Stimulated activated memory B cell treated with anti-CD40 and anti-IgM and Interleukin-4, amounts not matched to agents 10 μg/mL and 1 μg/mL and 100 μg/mL, for 72 hours (primary cell): ENCODE measurements at regions not wholly inside any gene's neighbourhood (a gene's known extent, or its start where the extent isn't known, plus 50 kb on each side); places are given as distances from the start of the nearest gene placed in this dataset.

ENCODE experiments used
- ATAC-seq: fragments of 150-1000 bp; cut with Tn5 transposase; 2 replicates; pipeline ENCODE4 v1.10.0; 2021
- H3K27ac Mint-ChIP-seq: one replicate; pipeline ENCODE4 v1.8.0; 2022; ENCODE audit warnings: mild to moderate bottlenecking, mixed read lengths
- H3K27me3 Mint-ChIP-seq: one replicate; pipeline ENCODE4 v1.8.0; 2022; ENCODE audit warnings: mixed read lengths
- H3K36me3 Mint-ChIP-seq: one replicate; pipeline ENCODE4 v1.8.0; 2022; ENCODE audit warnings: mixed read lengths
- H3K4me1 Mint-ChIP-seq: one replicate; pipeline ENCODE4 v1.8.0; 2022; ENCODE audit warnings: mixed read lengths
- H3K4me3 Mint-ChIP-seq: one replicate; pipeline ENCODE4 v1.8.0; 2022; ENCODE audit warnings: mild to moderate bottlenecking, moderate library complexity, mixed read lengths
- H3K9me3 Mint-ChIP-seq: one replicate; pipeline ENCODE4 v1.8.0; 2022; ENCODE audit warnings: mixed read lengths

GRCh38 chr4:10311939-10312338 lies 145.3 kb downstream of the ZNF518B start:
- Mint-ChIP-seq H3K4me1 (no peaks in the 10 kb centered on the region), H3K9me3 (no peaks in the 10 kb centered on the region), H3K4me3 (no peak overlapping the region), H3K36me3 (no peaks in the 10 kb centered on the region), H3K27ac (no peak overlapping the region), H3K27me3 (no peaks in the 10 kb centered on the region)
- ATAC-seq: no peak

GRCh38 chr4:10305816-10306215 lies 151.4 kb downstream of the ZNF518B start:
- H3K27me3 Mint-ChIP-seq: no peaks in the 10 kb centered on the region
- no peak overlapping the region for H3K4me3 Mint-ChIP-seq
- no peak for ATAC-seq

GRCh38 chr4:10303291-10303690 lies 153.9 kb downstream of the ZNF518B start:
- no peaks in the 10 kb centered on the region for H3K36me3 Mint-ChIP-seq
- H3K27me3 Mint-ChIP-seq: no peaks in the 10 kb centered on the region
- H3K4me3 Mint-ChIP-seq: no peak overlapping the region
- H3K9me3 Mint-ChIP-seq: no peaks in the 10 kb centered on the region
- ATAC-seq: no peak
- H3K4me1 Mint-ChIP-seq: no peaks in the 10 kb centered on the region
- no peak overlapping the region for H3K27ac Mint-ChIP-seq

More at GRCh38 chr4:10305816-10306215, 151.4 kb downstream of the ZNF518B start:
- Mint-ChIP-seq H3K4me1 (no peaks in the 10 kb centered on the region), H3K27ac (no peak overlapping the region), H3K9me3 (no peaks in the 10 kb centered on the region), H3K36me3 (no peaks in the 10 kb centered on the region)

- Mint-ChIP-seq H3K27me3 (no peaks in the 10 kb centered on the region), H3K9me3 (no peaks in the 10 kb centered on the region), H3K4me1 (no peaks in the 10 kb centered on the region), H3K4me3 (no peak overlapping the region), H3K27ac (no peak overlapping the region), H3K36me3 (no peaks in the 10 kb centered on the region)
- no peak for ATAC-seq
These were observed 155.1 kb downstream of the ZNF518B start for GRCh38 chr4:10302096-10302495.

GRCh38 chr4:10299601-10300000 lies 157.6 kb downstream of the ZNF518B start:
- Mint-ChIP-seq H3K27ac (no peak overlapping the region), H3K36me3 (no peaks in the 10 kb centered on the region), H3K27me3 (peaks cover 13% of the 10 kb centered on the region), H3K9me3 (no peaks in the 10 kb centered on the region), H3K4me1 (no peaks in the 10 kb centered on the region), H3K4me3 (no peak overlapping the region)
- ATAC-seq: no peak

GRCh38 chr4:10298681-10299080 lies 158.5 kb downstream of the ZNF518B start:
- H3K27me3 Mint-ChIP-seq: peaks cover 13% of the 10 kb centered on the region
- no peak overlapping the region for H3K4me3 Mint-ChIP-seq
- H3K27ac Mint-ChIP-seq: no peak overlapping the region
- no peak for ATAC-seq
- H3K36me3 Mint-ChIP-seq: no peaks in the 10 kb centered on the region
- no peaks in the 10 kb centered on the region for H3K4me1 Mint-ChIP-seq
- no peaks in the 10 kb centered on the region for H3K9me3 Mint-ChIP-seq

GRCh38 chr4:10296730-10297129 lies 160.5 kb downstream of the ZNF518B start:
- Mint-ChIP-seq H3K36me3 (no peaks in the 10 kb centered on the region), H3K4me1 (no peaks in the 10 kb centered on the region), H3K4me3 (no peak overlapping the region), H3K9me3 (no peaks in the 10 kb centered on the region), H3K27me3 (peaks cover 13% of the 10 kb centered on the region), H3K27ac (no peak overlapping the region)
- ATAC-seq: no peak

GRCh38 chr4:10295301-10295700 lies 161.9 kb downstream of the ZNF518B start:
- Mint-ChIP-seq H3K36me3 (no peaks in the 10 kb centered on the region), H3K4me1 (no peaks in the 10 kb centered on the region), H3K9me3 (no peaks in the 10 kb centered on the region), H3K27ac (no peak overlapping the region), H3K27me3 (peaks cover 13% of the 10 kb centered on the region), H3K4me3 (no peak overlapping the region)
- ATAC-seq: no peak

- Mint-ChIP-seq H3K9me3 (no peaks in the 10 kb centered on the region), H3K36me3 (no peaks in the 10 kb centered on the region), H3K27ac (no peak overlapping the region), H3K27me3 (no peaks in the 10 kb centered on the region), H3K4me3 (no peak overlapping the region), H3K4me1 (no peaks in the 10 kb centered on the region)
- ATAC-seq: no peak
These were observed 167.7 kb downstream of the ZNF518B start for GRCh38 chr4:10289538-10289906.

GRCh38 chr4:10288830-10289537 lies 168.2 kb downstream of the ZNF518B start:
- Mint-ChIP-seq H3K4me1 (no peaks in the 10 kb centered on the region), H3K27me3 (no peaks in the 10 kb centered on the region), H3K4me3 (no peak overlapping the region), H3K9me3 (no peaks in the 10 kb centered on the region), H3K27ac (no peak overlapping the region), H3K36me3 (no peaks in the 10 kb centered on the region)
- ATAC-seq: no peak

GRCh38 chr4:10285028-10285427 lies 168.4 kb upstream of the WDR1 start:
- H3K9me3 Mint-ChIP-seq: no peaks in the 10 kb centered on the region
- no peak overlapping the region for H3K4me3 Mint-ChIP-seq
- ATAC-seq: no peak

GRCh38 chr4:10283761-10284160 lies 167.2 kb upstream of the WDR1 start:
- H3K36me3 Mint-ChIP-seq: no peaks in the 10 kb centered on the region
- H3K4me3 Mint-ChIP-seq: no peak overlapping the region
- H3K9me3 Mint-ChIP-seq: no peaks in the 10 kb centered on the region
- H3K4me1 Mint-ChIP-seq: no peaks in the 10 kb centered on the region
- no peak for ATAC-seq
- H3K27me3 Mint-ChIP-seq: no peaks in the 10 kb centered on the region
- H3K27ac Mint-ChIP-seq: no peak overlapping the region

More at GRCh38 chr4:10285028-10285427, 168.4 kb upstream of the WDR1 start:
- Mint-ChIP-seq H3K27ac (no peak overlapping the region), H3K4me1 (no peaks in the 10 kb centered on the region), H3K36me3 (no peaks in the 10 kb centered on the region), H3K27me3 (no peaks in the 10 kb centered on the region)

- ATAC-seq: no peak
- no peaks in the 10 kb centered on the region for H3K36me3 Mint-ChIP-seq
- no peak overlapping the region for H3K4me3 Mint-ChIP-seq
- H3K27me3 Mint-ChIP-seq: no peaks in the 10 kb centered on the region
- H3K4me1 Mint-ChIP-seq: no peaks in the 10 kb centered on the region
- no peaks in the 10 kb centered on the region for H3K9me3 Mint-ChIP-seq
- no peak overlapping the region for H3K27ac Mint-ChIP-seq
These were observed 165.4 kb upstream of the WDR1 start for GRCh38 chr4:10281996-10282395.

- no peak for ATAC-seq
- H3K36me3 Mint-ChIP-seq: no peaks in the 10 kb centered on the region
- H3K9me3 Mint-ChIP-seq: no peaks in the 10 kb centered on the region
- no peak overlapping the region for H3K27ac Mint-ChIP-seq
- H3K4me3 Mint-ChIP-seq: no peak overlapping the region
- no peaks in the 10 kb centered on the region for H3K4me1 Mint-ChIP-seq
- no peaks in the 10 kb centered on the region for H3K27me3 Mint-ChIP-seq
These were observed 162.7 kb upstream of the WDR1 start for GRCh38 chr4:10279261-10279660.

GRCh38 chr4:10278071-10278470 lies 161.5 kb upstream of the WDR1 start:
- no peak overlapping the region for H3K27ac Mint-ChIP-seq

GRCh38 chr4:10276152-10276551 lies 159.6 kb upstream of the WDR1 start:
- Mint-ChIP-seq H3K27me3 (no peaks in the 10 kb centered on the region), H3K4me1 (no peaks in the 10 kb centered on the region), H3K4me3 (no peak overlapping the region), H3K27ac (no peak overlapping the region), H3K36me3 (no peaks in the 10 kb centered on the region), H3K9me3 (no peaks in the 10 kb centered on the region)
- no peak for ATAC-seq

More at GRCh38 chr4:10278071-10278470, 161.5 kb upstream of the WDR1 start:
- H3K36me3 Mint-ChIP-seq: no peaks in the 10 kb centered on the region
- no peaks in the 10 kb centered on the region for H3K27me3 Mint-ChIP-seq
- H3K9me3 Mint-ChIP-seq: no peaks in the 10 kb centered on the region
- no peak overlapping the region for H3K4me3 Mint-ChIP-seq
- no peak for ATAC-seq
- no peaks in the 10 kb centered on the region for H3K4me1 Mint-ChIP-seq
